Liver (tissue), 8 donors: ENCODE measurements at regions not wholly inside any gene's neighbourhood (a gene's known extent, or its start where the extent isn't known, plus 50 kb on each side); places are given as distances from the start of the nearest gene placed in this dataset.

Experiments used
- DNase-seq: peaks from one replicate; pipeline ENCODE4 v3.0.0-alpha.2; 2017; ENCODE audit warnings: low spot score
- H3K27ac ChIP-seq, 2 donors: one replicate each; pipeline ENCODE4 v1.7.0; 2013; ENCODE audit warnings: inconsistent platforms in 2 of 2, low read length in 2 of 2, control low read depth in 1 of 2, low read depth in 1 of 2, mild to moderate bottlenecking in 1 of 2
- H3K27me3 ChIP-seq, 4 donors: one replicate each; pipeline versions ENCODE4 v1.6.1 to v1.7.0; 2013; ENCODE audit warnings: low read length in 3 of 4, inconsistent platforms in 1 of 4, mild to moderate bottlenecking in 1 of 4, moderate library complexity in 1 of 4; ENCODE audit not compliant: control insufficient read depth in 4 of 4, insufficient read depth in 4 of 4
- H3K36me3 ChIP-seq, 4 donors: one replicate each; pipeline versions ENCODE4 v1.6.1 to v1.7.0; 2013; ENCODE audit warnings: low read length in 3 of 4, mild to moderate bottlenecking in 3 of 4, low read depth in 1 of 4, moderate library complexity in 1 of 4; ENCODE audit not compliant: control insufficient read depth in 4 of 4, insufficient read depth in 3 of 4
- H3K4me1 ChIP-seq, 4 donors: one replicate each; pipeline versions ENCODE4 v1.6.1 to v1.7.0; 2013; ENCODE audit warnings: low read length in 3 of 4, mild to moderate bottlenecking in 3 of 4, moderate library complexity in 1 of 4; ENCODE audit not compliant: control insufficient read depth in 4 of 4, insufficient read depth in 4 of 4
- H3K4me3 ChIP-seq, 3 donors: one replicate each; pipeline versions ENCODE4 v1.6.1 to v1.7.0; 2013; ENCODE audit warnings: low read length in 3 of 3, control low read depth in 1 of 3, low read depth in 1 of 3, mild to moderate bottlenecking in 1 of 3
- H3K9ac ChIP-seq, 2 donors: one replicate each; pipeline ENCODE4 v1.7.0; 2013; ENCODE audit warnings: low read length in 2 of 2, mild to moderate bottlenecking in 2 of 2, moderate library complexity in 2 of 2, control low read depth in 1 of 2, low read depth in 1 of 2
- H3K9me3 ChIP-seq, 4 donors: one replicate each; pipeline versions ENCODE4 v1.6.1 to v1.7.0; 2013; ENCODE audit warnings: low read length in 3 of 4; ENCODE audit not compliant: control insufficient read depth in 4 of 4
- ATF3 ChIP-seq: IDR thresholded peaks from 2 replicates; pipeline ENCODE4 v1.6.1; 2016; ENCODE audit warnings: antibody characterized with exemption
- EGR1 ChIP-seq, 2 donors: IDR thresholded peaks; 2 replicates each; pipeline ENCODE4 v1.6.1; 2016 to 2018; ENCODE audit warnings: antibody characterized with exemption in 2 of 2, low read depth in 2 of 2
- FOXA2 ChIP-seq: IDR thresholded peaks from 2 replicates; pipeline ENCODE4 v1.6.1; 2016; ENCODE audit warnings: antibody characterized with exemption
- HNF4A ChIP-seq, 2 donors: conservative IDR thresholded peaks; 2 replicates each; pipeline ENCODE4 v1.6.1; 2016; ENCODE audit warnings: antibody characterized with exemption in 2 of 2, mild to moderate bottlenecking in 2 of 2
- HNF4G ChIP-seq: IDR thresholded peaks from 2 replicates; pipeline ENCODE4 v1.6.1; 2016; ENCODE audit warnings: antibody characterized with exemption
- JUND ChIP-seq, 2 donors: IDR thresholded peaks; 2 replicates each; pipeline ENCODE4 v1.6.1; 2016; ENCODE audit warnings: antibody characterized with exemption in 2 of 2
- NR2F2 ChIP-seq: IDR thresholded peaks from 2 replicates; pipeline ENCODE4 v1.6.1; 2016; ENCODE audit warnings: antibody characterized with exemption
- RAD21 ChIP-seq, 2 donors: IDR thresholded peaks; 2 replicates each; pipeline ENCODE4 v1.6.1; 2016; ENCODE audit warnings: antibody characterized with exemption in 2 of 2, mild to moderate bottlenecking in 2 of 2
- RXRA ChIP-seq, 2 donors: IDR thresholded peaks; 2 replicates each; pipeline ENCODE4 v1.6.1; 2017 to 2018; ENCODE audit warnings: antibody characterized with exemption in 2 of 2, mild to moderate bottlenecking in 1 of 2
- SP1 ChIP-seq: IDR thresholded peaks from 2 replicates; pipeline ENCODE4 v1.6.1; 2018; ENCODE audit warnings: antibody characterized with exemption, mild to moderate bottlenecking
- TAF1 ChIP-seq: conservative IDR thresholded peaks from 2 replicates; pipeline ENCODE4 v1.6.1; 2016; ENCODE audit warnings: antibody characterized with exemption, mild to moderate bottlenecking
- YY1 ChIP-seq: IDR thresholded peaks from 2 replicates; pipeline ENCODE4 v1.6.1; 2016; ENCODE audit warnings: antibody characterized with exemption, mild to moderate bottlenecking
- WGBS: extraction: QIAGEN DNeasy Blood & Tissue Kit; methylation state at CpG from one replicate; pipeline ENCODE4 v1.1.7; 2013; 5-methylcytosine and 5-hydroxymethylcytosine counted together
- TF ChIP-seq, protein P1 (sequence below): fragments of 150-350 bp; IDR thresholded peaks from 2 replicates; pipeline ENCODE4 v1.5.1; 2017; ENCODE audit warnings: improper control_type of control experiment, low read depth, low read length; ENCODE audit not compliant: missing input control
- TF ChIP-seq, protein P2 (sequence below): IDR thresholded peaks from 2 replicates; pipeline ENCODE4 v1.6.1; 2016; ENCODE audit warnings: antibody characterized with exemption, mild to moderate bottlenecking
- TF ChIP-seq, protein P3 (sequence below): IDR thresholded peaks from 2 replicates; pipeline ENCODE4 v1.6.1; 2016; ENCODE audit warnings: antibody characterized with exemption
- donor health status: healthy.
- donor health status: healthy.
- donor health status: healthy.
- donor health status: healthy.
- donor health status: healthy.

DNA sequence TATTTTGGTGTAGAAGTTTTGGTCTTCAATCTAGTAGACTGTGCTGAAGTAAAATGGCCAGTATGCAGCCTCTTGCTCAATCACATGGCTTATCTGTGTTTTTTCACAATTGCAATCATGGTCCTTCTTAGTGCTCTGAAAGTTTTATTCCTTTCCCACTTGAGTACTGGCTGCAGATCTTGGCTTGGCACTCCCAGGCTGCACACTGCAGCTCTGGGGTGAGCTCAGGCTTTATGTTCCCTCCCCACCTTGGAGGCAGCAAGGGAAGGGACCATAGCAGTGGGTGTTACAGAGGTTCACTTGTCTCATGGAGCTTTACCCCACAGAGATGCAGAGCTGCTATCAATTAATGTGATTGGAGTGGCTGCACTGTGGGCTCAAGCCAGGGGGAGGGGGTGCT is 156.0 kb downstream of the TENT5D start:
- H3K27ac ChIP-seq, result no peak overlapping the region
- no peak overlapping the region for H3K4me3 ChIP-seq
- no peaks in the 10 kb centered on the region for H3K27me3 ChIP-seq
- no peaks in the 10 kb centered on the region for H3K36me3 ChIP-seq
- H3K4me1 ChIP-seq, result no peaks in the 10 kb centered on the region
- H3K9me3 ChIP-seq, result no peaks in the 10 kb centered on the region
- DNase-seq, result no peak
- TF ChIP-seq RXRA (IDR thresholded peaks at IDR 0.05) (no peak), SP1 (no peak), FOXA2 (no peak)
- TF ChIP-seq, protein P1, sequence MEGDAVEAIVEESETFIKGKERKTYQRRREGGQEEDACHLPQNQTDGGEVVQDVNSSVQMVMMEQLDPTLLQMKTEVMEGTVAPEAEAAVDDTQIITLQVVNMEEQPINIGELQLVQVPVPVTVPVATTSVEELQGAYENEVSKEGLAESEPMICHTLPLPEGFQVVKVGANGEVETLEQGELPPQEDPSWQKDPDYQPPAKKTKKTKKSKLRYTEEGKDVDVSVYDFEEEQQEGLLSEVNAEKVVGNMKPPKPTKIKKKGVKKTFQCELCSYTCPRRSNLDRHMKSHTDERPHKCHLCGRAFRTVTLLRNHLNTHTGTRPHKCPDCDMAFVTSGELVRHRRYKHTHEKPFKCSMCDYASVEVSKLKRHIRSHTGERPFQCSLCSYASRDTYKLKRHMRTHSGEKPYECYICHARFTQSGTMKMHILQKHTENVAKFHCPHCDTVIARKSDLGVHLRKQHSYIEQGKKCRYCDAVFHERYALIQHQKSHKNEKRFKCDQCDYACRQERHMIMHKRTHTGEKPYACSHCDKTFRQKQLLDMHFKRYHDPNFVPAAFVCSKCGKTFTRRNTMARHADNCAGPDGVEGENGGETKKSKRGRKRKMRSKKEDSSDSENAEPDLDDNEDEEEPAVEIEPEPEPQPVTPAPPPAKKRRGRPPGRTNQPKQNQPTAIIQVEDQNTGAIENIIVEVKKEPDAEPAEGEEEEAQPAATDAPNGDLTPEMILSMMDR, result no peak
- no peak overlapping the region for H3K9ac ChIP-seq

- Histone ChIP-seq H3K4me3 (no peak overlapping the region), H3K36me3 (no peaks in the 10 kb centered on the region), H3K4me1 (no peaks in the 10 kb centered on the region), H3K9ac (no peak overlapping the region), H3K9me3 (no peaks in the 10 kb centered on the region), H3K27me3 (no peaks in the 10 kb centered on the region), H3K27ac (no peak overlapping the region)
- no peak for DNase-seq
- no peak for TF ChIP-seq EGR1 (IDR thresholded peaks at IDR 0.05; ENCODE audit: low read depth in 2 of 2)
- no peak for TF ChIP-seq HNF4G
- no peak for TF ChIP-seq RXRA (IDR thresholded peaks at IDR 0.05)
- TF ChIP-seq ATF3, result no peak
- TF ChIP-seq, protein P2, sequence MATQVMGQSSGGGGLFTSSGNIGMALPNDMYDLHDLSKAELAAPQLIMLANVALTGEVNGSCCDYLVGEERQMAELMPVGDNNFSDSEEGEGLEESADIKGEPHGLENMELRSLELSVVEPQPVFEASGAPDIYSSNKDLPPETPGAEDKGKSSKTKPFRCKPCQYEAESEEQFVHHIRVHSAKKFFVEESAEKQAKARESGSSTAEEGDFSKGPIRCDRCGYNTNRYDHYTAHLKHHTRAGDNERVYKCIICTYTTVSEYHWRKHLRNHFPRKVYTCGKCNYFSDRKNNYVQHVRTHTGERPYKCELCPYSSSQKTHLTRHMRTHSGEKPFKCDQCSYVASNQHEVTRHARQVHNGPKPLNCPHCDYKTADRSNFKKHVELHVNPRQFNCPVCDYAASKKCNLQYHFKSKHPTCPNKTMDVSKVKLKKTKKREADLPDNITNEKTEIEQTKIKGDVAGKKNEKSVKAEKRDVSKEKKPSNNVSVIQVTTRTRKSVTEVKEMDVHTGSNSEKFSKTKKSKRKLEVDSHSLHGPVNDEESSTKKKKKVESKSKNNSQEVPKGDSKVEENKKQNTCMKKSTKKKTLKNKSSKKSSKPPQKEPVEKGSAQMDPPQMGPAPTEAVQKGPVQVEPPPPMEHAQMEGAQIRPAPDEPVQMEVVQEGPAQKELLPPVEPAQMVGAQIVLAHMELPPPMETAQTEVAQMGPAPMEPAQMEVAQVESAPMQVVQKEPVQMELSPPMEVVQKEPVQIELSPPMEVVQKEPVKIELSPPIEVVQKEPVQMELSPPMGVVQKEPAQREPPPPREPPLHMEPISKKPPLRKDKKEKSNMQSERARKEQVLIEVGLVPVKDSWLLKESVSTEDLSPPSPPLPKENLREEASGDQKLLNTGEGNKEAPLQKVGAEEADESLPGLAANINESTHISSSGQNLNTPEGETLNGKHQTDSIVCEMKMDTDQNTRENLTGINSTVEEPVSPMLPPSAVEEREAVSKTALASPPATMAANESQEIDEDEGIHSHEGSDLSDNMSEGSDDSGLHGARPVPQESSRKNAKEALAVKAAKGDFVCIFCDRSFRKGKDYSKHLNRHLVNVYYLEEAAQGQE, result no peak
- TF ChIP-seq JUND (IDR thresholded peaks at IDR 0.05), result no peak
- TF ChIP-seq NR2F2, result no peak
- TF ChIP-seq RAD21 (IDR thresholded peaks at IDR 0.05), result no peak
- no peak for TF ChIP-seq HNF4A (conservative IDR thresholded peaks at IDR 0.05)
- TF ChIP-seq YY1, result no peak
- no peak for TF ChIP-seq SP1
- TF ChIP-seq, protein P1, result no peak
- no peak for TF ChIP-seq FOXA2
- TF ChIP-seq, protein P3, sequence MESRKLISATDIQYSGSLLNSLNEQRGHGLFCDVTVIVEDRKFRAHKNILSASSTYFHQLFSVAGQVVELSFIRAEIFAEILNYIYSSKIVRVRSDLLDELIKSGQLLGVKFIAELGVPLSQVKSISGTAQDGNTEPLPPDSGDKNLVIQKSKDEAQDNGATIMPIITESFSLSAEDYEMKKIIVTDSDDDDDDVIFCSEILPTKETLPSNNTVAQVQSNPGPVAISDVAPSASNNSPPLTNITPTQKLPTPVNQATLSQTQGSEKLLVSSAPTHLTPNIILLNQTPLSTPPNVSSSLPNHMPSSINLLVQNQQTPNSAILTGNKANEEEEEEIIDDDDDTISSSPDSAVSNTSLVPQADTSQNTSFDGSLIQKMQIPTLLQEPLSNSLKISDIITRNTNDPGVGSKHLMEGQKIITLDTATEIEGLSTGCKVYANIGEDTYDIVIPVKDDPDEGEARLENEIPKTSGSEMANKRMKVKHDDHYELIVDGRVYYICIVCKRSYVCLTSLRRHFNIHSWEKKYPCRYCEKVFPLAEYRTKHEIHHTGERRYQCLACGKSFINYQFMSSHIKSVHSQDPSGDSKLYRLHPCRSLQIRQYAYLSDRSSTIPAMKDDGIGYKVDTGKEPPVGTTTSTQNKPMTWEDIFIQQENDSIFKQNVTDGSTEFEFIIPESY, result no peak
- TF ChIP-seq TAF1, result no peak
- 66% methylated on average over 2 of the region's 2 CpGs for WGBS
These were observed 156.7 kb downstream of the TENT5D start for GRCh38 chrX:80576806-80577533.
